GM12874 (cell line): ENCODE measurements at regions not wholly inside any gene's neighbourhood (a gene's known extent, or its start where the extent isn't known, plus 50 kb on each side); places are given as distances from the start of the nearest gene placed in this dataset.

ENCODE experiments used
- CTCF ChIP-seq: IDR thresholded peaks from 2 replicates; pipeline ENCODE4 v1.5.1; 2011; ENCODE audit warnings: low read depth, mild to moderate bottlenecking, control low read depth, low read length, moderate library complexity; ENCODE audit not compliant: insufficient read depth

GRCh38 chr3:197446700-197447056 is 109.1 kb downstream of the BDH1 start:
- TF ChIP-seq CTCF = no peak

GRCh38 chr3:197445896-197446699 is 109.7 kb downstream of the BDH1 start:
- TF ChIP-seq CTCF = no peak

- TF ChIP-seq CTCF = no peak
Observed at GRCh38 chr3:197444793-197445379, 110.9 kb downstream of the BDH1 start.

- TF ChIP-seq CTCF = no peak
Observed at GRCh38 chr3:197443506-197443905, 112.3 kb downstream of the BDH1 start.

GRCh38 chr3:197440717-197441303 is 115.0 kb downstream of the BDH1 start:
- no peak for TF ChIP-seq CTCF

GRCh38 chr3:197438906-197439305 is 116.9 kb downstream of the BDH1 start:
- no peak for TF ChIP-seq CTCF

- no peak for TF ChIP-seq CTCF
Observed at GRCh38 chr3:197435426-197435825, 120.3 kb downstream of the BDH1 start.
